Endodermal cell (in vitro differentiated cells): ENCODE measurements at regions not wholly inside any gene's neighbourhood (a gene's known extent, or its start where the extent isn't known, plus 50 kb on each side); places are given as distances from the start of the nearest gene placed in this dataset.
"Not testable (repeated sequence)": the region's sequence is repeated elsewhere in the genome, so short reads cannot be mapped to it uniquely, and the experiment has no call there.

Source experiments
- DNase-seq: peaks from one replicate; pipeline ENCODE4 v3.0.0-alpha.2; 2017
- H3K27ac ChIP-seq: 2 replicates; pipeline ENCODE4 v1.5.1; 2013; ENCODE audit warnings: mild to moderate bottlenecking, low read depth, low read length, moderate library complexity
- H3K27me3 ChIP-seq: 2 replicates; pipeline ENCODE4 v1.6.1; 2013; ENCODE audit warnings: mild to moderate bottlenecking, low read length, moderate library complexity; ENCODE audit not compliant: insufficient read depth, control insufficient read depth, poor library complexity, severe bottlenecking
- H3K36me3 ChIP-seq: 2 replicates; pipeline ENCODE4 v1.7.0; 2013; ENCODE audit warnings: mild to moderate bottlenecking, low read length, moderate library complexity; ENCODE audit not compliant: control insufficient read depth, insufficient read depth
- H3K4me1 ChIP-seq: one replicate; pipeline ENCODE4 v1.7.0; 2013; ENCODE audit warnings: low read length; ENCODE audit not compliant: control insufficient read depth, insufficient read depth
- H3K4me3 ChIP-seq: 2 replicates; pipeline ENCODE4 v1.5.1; 2013; ENCODE audit warnings: mild to moderate bottlenecking, low read length, moderate library complexity
- H3K9ac ChIP-seq: 2 replicates; pipeline ENCODE4 v1.6.1; 2013; ENCODE audit warnings: mild to moderate bottlenecking, low read length, moderate library complexity; ENCODE audit not compliant: poor library complexity, severe bottlenecking; ENCODE audit errors: extremely low read depth
- H3K9me3 ChIP-seq: 2 replicates; pipeline ENCODE4 v1.6.1; 2013; ENCODE audit warnings: mild to moderate bottlenecking, low read length, moderate library complexity; ENCODE audit not compliant: control insufficient read depth
- H3K27ac Mint-ChIP-seq: 2 replicates; pipeline ENCODE4 v1.8.0; 2020; ENCODE audit warnings: mixed read lengths
- H3K27me3 Mint-ChIP-seq: 2 replicates; pipeline ENCODE4 v1.8.0; 2021; ENCODE audit warnings: mild to moderate bottlenecking, mixed read lengths; ENCODE audit not compliant: insufficient read depth
- H3K36me3 Mint-ChIP-seq: 2 replicates; pipeline ENCODE4 v1.8.0; 2020; ENCODE audit warnings: low read depth, mixed read lengths
- H3K4me1 Mint-ChIP-seq: 2 replicates; pipeline ENCODE4 v1.8.0; 2020; ENCODE audit warnings: mixed read lengths
- H3K4me3 Mint-ChIP-seq: 2 replicates; pipeline ENCODE4 v1.8.0; 2020; ENCODE audit warnings: mild to moderate bottlenecking, moderate library complexity, mixed read lengths
- H3K9me3 Mint-ChIP-seq: 2 replicates; pipeline ENCODE4 v1.8.0; 2020; ENCODE audit warnings: mild to moderate bottlenecking, mixed read lengths
- CTCF ChIP-seq: fragments of 200-600 bp; sonication (generic); conservative IDR thresholded peaks from 2 replicates; pipeline ENCODE4 v1.5.0; 2021; ENCODE audit warnings: antibody characterized with exemption, mild to moderate bottlenecking
- WGBS, 2 experiments: methylation state at CpG; one replicate each; pipeline versions ENCODE4 v1.1.5 to v1.1.7; 2013; ENCODE audit warnings: missing lambda C conversion rate in 2 of 2, mixed read lengths in 1 of 2; ENCODE audit not compliant: insufficient coverage in 1 of 2, insufficient read length in 1 of 2; 5-methylcytosine and 5-hydroxymethylcytosine counted together

DNA sequence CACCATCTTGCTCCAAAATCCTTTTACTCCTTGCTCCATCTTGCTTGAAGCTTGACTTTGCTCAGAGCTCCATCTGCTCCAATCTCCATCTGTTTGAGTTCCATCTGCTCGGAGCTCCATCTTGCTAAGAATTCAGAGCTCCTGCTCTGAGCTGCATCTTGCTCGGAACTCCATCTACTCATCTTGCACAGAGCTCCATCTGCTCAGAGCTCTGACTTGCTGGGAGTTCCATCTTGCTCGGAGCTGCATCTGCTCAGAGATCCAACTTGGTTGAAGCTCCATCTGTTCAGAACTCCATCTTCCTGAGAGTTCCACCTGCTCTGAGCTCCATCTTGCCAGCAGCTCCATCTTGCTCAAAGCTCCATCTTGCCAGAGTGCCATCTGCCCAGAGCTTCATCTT lies 80.6 kb upstream of the ZNF98 start:
- H3K9me3 Mint-ChIP-seq = peaks cover 93% of the 10 kb centered on the region
- Histone ChIP-seq H3K9ac (no peak overlapping the region), H3K4me3 (peak overlapping the region; percentile 10), H3K27me3 (no peaks in the 10 kb centered on the region), H3K9me3 (peaks cover 78% of the 10 kb centered on the region), H3K27ac (no peak overlapping the region), H3K4me1 (no peaks in the 10 kb centered on the region), H3K36me3 (no peaks in the 10 kb centered on the region)
- H3K4me1 Mint-ChIP-seq = no peaks in the 10 kb centered on the region
- no peak for TF ChIP-seq CTCF
- no peak overlapping the region for H3K27ac Mint-ChIP-seq
- WGBS, 2 experiments = 76 to 80% methylated on average over 3 of the region's 3 CpGs
- DNase-seq = no peak
- H3K4me3 Mint-ChIP-seq = no peak overlapping the region
- no peaks in the 10 kb centered on the region for H3K27me3 Mint-ChIP-seq
- H3K36me3 Mint-ChIP-seq = no peaks in the 10 kb centered on the region

DNA sequence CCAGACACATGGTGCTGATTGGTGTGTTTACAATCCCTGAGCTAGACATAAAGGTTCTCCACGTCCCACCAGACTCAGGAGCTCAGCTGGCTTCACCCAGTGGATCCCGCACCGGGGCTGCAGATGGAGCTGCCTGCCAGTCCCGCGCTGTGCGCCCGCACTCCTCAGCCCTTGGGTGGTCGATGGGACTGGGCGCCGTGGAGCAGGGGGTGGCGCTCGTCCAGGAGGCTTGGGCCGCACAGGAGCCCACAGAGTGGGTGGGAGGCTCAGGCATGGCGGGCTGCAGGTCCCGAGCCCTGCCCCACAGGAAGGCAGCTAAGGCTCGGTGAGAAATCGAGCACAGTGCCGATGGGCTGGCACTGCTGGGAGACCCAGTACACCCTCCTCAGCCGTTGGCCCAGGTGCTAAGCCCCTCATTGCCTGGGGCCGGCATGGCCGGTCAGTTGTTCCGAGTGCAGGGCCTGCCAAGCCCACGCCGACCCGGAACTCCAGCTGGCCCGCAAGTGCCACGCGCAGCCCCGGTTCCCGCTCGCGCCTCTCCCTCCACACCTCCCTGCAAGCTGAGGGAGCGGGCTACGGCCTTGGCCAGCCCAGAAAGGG lies 76.8 kb upstream of the ZNF98 start:
- H3K36me3 ChIP-seq, H3K4me3 Mint-ChIP-seq, DNase-seq, H3K4me3 ChIP-seq, H3K27ac Mint-ChIP-seq, H3K27me3 Mint-ChIP-seq, H3K27ac ChIP-seq, H3K27me3 ChIP-seq, H3K36me3 Mint-ChIP-seq, H3K4me1 Mint-ChIP-seq, H3K9ac ChIP-seq, H3K4me1 ChIP-seq: not testable (repeated sequence)
- WGBS, 2 experiments = 80 to 91% methylated on average over 5 to 34 of the region's 34 CpGs
- H3K9me3 ChIP-seq = peaks cover 73% of the 10 kb centered on the region
- peaks cover 88% of the 10 kb centered on the region for H3K9me3 Mint-ChIP-seq

DNA sequence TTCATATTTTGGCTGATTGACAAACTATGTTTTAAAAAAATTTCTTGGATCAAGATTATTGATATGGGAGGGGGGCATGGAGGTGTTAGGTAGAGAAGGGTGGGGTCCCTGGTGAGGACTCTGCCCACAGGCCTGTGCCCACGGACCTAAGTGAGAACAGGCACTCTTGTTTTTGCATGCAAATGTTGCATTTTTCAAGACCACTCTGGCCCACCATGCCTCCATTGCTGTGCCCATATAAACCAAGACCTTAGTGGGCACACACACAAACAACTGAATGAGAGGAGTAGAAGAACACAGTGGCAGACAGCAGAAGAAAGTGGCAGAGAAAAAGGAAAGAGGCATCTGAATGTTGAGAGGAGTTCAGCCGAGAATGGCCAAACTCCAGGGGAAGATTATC lies 69.6 kb upstream of the ZNF98 start:
- H3K9me3 Mint-ChIP-seq = peaks cover 89% of the 10 kb centered on the region
- no peak for TF ChIP-seq CTCF
- H3K27me3 Mint-ChIP-seq = no peaks in the 10 kb centered on the region
- no peaks in the 10 kb centered on the region for H3K27me3 ChIP-seq
- H3K36me3 Mint-ChIP-seq = no peaks in the 10 kb centered on the region
- H3K4me1 Mint-ChIP-seq = no peaks in the 10 kb centered on the region
- peaks cover 91% of the 10 kb centered on the region for H3K9me3 ChIP-seq
- no peaks in the 10 kb centered on the region for H3K36me3 ChIP-seq
- H3K9ac ChIP-seq = no peak overlapping the region
- 47% methylated on average over 2 of the region's 2 CpGs; no CpG with 5 or more reads in 1 of the 2 experiments for WGBS, 2 experiments
- no peak overlapping the region for H3K27ac ChIP-seq
- no peak overlapping the region for H3K27ac Mint-ChIP-seq
- no peaks in the 10 kb centered on the region for H3K4me1 ChIP-seq
- DNase-seq = no peak
- H3K4me3 Mint-ChIP-seq = no peak overlapping the region
- H3K4me3 ChIP-seq = no peak overlapping the region

GRCh38 chr19:22483514-22483913 lies 61.4 kb upstream of the ZNF98 start:
- not testable (repeated sequence) for H3K4me1 Mint-ChIP-seq, H3K9ac ChIP-seq, H3K27me3 ChIP-seq, H3K27me3 Mint-ChIP-seq, H3K4me3 Mint-ChIP-seq, H3K27ac Mint-ChIP-seq, H3K4me3 ChIP-seq, H3K27ac ChIP-seq, H3K4me1 ChIP-seq, H3K36me3 Mint-ChIP-seq, DNase-seq, H3K36me3 ChIP-seq
- 88 to 94% methylated on average over 5 to 6 of the region's 7 CpGs for WGBS, 2 experiments
- peaks cover 89% of the 10 kb centered on the region for H3K9me3 ChIP-seq
- peaks cover 83% of the 10 kb centered on the region for H3K9me3 Mint-ChIP-seq
